Panc1 (cell line): ENCODE measurements at regions not wholly inside any gene's neighbourhood (a gene's known extent, or its start where the extent isn't known, plus 50 kb on each side); places are given as distances from the start of the nearest gene placed in this dataset.

Source experiments
- ATAC-seq: fragments of 200-7000 bp; cut with Tn5 transposase; 2 replicates; pipeline ENCODE4 v1.9.1; 2020; ENCODE audit warnings: mild to moderate bottlenecking, moderate library complexity
- BruUV-seq: library from RNA; stranded (reverse); fragments of 400-500 nt; replicated peaks from 2 replicates; lab custom pipeline; 2021; lab: Mats Ljungman, UMichigan
- CTCF ChIA-PET: fragments of 300-600 bp; sonication (Branson Sonifier 250); formaldehyde crosslinking; loops from one replicate; lab custom pipeline; 2022; ENCODE audit warnings: antibody characterized with exemption; lab: Charles Lee
- POLR2A ChIA-PET: fragments of 300-600 bp; sonication (Branson Sonifier 250); formaldehyde crosslinking; loops from one replicate; lab custom pipeline; 2022; ENCODE audit warnings: antibody characterized with exemption; lab: Charles Lee
- DNase-seq: peaks from one replicate; pipeline ENCODE4 v3.0.0-alpha.2; 2010; ENCODE audit warnings: low read depth, low spot score
- H3K27ac ChIP-seq: 2 replicates; pipeline ENCODE4 v1.5.1; 2011; ENCODE audit warnings: mild to moderate bottlenecking, low read length, inconsistent platforms
- H3K27me3 ChIP-seq: fragments of 200-500 bp; sonication (Bioruptor generic); 2 replicates; pipeline ENCODE4 v1.6.0; 2014; ENCODE audit warnings: low read length, inconsistent platforms; ENCODE audit not compliant: control insufficient read depth, insufficient read depth
- H3K36me3 ChIP-seq: fragments of 200-500 bp; sonication (Bioruptor generic); 2 replicates; pipeline ENCODE4 v1.5.1; 2014; ENCODE audit warnings: inconsistent platforms, mild to moderate bottlenecking, low read length, moderate library complexity; ENCODE audit not compliant: control insufficient read depth, insufficient read depth
- H3K4me1 ChIP-seq: 2 replicates; pipeline ENCODE4 v1.5.1; 2011; ENCODE audit warnings: inconsistent platforms, mild to moderate bottlenecking, low read length, moderate library complexity; ENCODE audit not compliant: control insufficient read depth, insufficient read depth
- H3K4me3 ChIP-seq, 2 experiments: 2 replicates each; pipeline ENCODE4 v1.5.1; 2011 to 2012; ENCODE audit warnings: low read depth in 2 of 2, low read length in 2 of 2, mild to moderate bottlenecking in 2 of 2, inconsistent platforms in 1 of 2, moderate library complexity in 1 of 2
- H3K9me3 ChIP-seq: fragments of 200-500 bp; sonication (Bioruptor generic); 2 replicates; pipeline ENCODE4 v1.5.1; 2014; ENCODE audit warnings: low read depth, mild to moderate bottlenecking, inconsistent platforms, low read length, moderate library complexity; ENCODE audit not compliant: control insufficient read depth, insufficient read depth
- POLR2AphosphoS5 ChIP-seq: IDR thresholded peaks from 2 replicates; pipeline ENCODE4 v1.6.1; 2012; ENCODE audit warnings: mild to moderate bottlenecking, low read depth, low read length, moderate library complexity
- SIN3A ChIP-seq: IDR thresholded peaks from 2 replicates; pipeline ENCODE4 v1.6.1; 2012; ENCODE audit warnings: low read depth, mild to moderate bottlenecking, low read length, moderate library complexity, borderline replicate concordance; ENCODE audit not compliant: insufficient read depth
- TCF7L2 ChIP-seq: IDR thresholded peaks from 2 replicates; pipeline ENCODE4 v1.6.1; 2011; ENCODE audit warnings: mild to moderate bottlenecking, low read depth, low read length, inconsistent platforms
- in situ Hi-C: cut with HindIII; loops from 2 replicates; pipeline ENCODE4 v1.10.0; 2016; ENCODE audit warnings: low sequenced_read_pairs, low pct_unique_long_range_greater_than_20kb
- intact Hi-C: fragments of 100-400 bp; cut with micrococcal nuclease; formaldehyde crosslinking; loops from one replicate; pipeline ENCODE4 v1.10.0; 2022; ENCODE audit not compliant: unreplicated experiment
- TF ChIP-seq, protein P1 (sequence below): fragments of 450-650 bp; IDR thresholded peaks from 2 replicates; pipeline ENCODE4 v1.5.1; 2017; ENCODE audit warnings: mild to moderate bottlenecking
- TF ChIP-seq, protein P2 (sequence below), 2 experiments: IDR thresholded peaks; 2 replicates each; pipeline ENCODE4 v1.6.1; 2011 to 2012; ENCODE audit warnings: low read depth in 2 of 2, control low read depth in 1 of 2, low read length in 1 of 2, mild to moderate bottlenecking in 1 of 2, moderate library complexity in 1 of 2; ENCODE audit not compliant: insufficient read depth in 1 of 2

DNA sequence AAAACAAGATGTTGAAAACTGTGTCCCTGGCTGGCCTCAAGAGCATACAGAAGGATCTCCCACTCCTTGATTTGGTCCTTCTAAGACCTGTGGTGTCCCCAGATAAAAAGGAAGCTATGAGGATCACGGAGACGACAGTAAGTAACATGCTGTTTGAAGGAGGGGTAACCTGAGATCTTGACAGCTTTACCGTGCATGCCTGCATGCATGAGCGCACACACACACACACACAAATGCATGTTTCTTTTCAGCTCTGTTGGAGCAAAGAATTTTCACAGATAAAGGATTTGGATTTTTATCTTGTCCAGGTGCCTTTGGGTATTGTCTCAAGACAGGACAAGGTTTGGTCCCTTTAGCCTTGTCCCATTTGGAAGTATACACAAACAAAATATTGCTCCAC, 411.6 kb upstream of the CCDC196 start:
- no TSS peak for BruUV-seq
- Histone ChIP-seq H3K4me3 (no peak overlapping the region), H3K4me1 (no peaks in the 10 kb centered on the region), H3K36me3 (no peaks in the 10 kb centered on the region), H3K27me3 (peaks cover 4% of the 10 kb centered on the region), H3K9me3 (no peaks in the 10 kb centered on the region), H3K27ac (no peak overlapping the region)
- ChIA-PET CTCF (no interaction called here), POLR2A (no interaction called here)
- ATAC-seq, result no peak
- in situ Hi-C loops (no loop called here), intact Hi-C loops (no loop called here)
- DNase-seq, result no peak
- TF ChIP-seq SIN3A, result no peak
- TF ChIP-seq TCF7L2, result no peak

DNA sequence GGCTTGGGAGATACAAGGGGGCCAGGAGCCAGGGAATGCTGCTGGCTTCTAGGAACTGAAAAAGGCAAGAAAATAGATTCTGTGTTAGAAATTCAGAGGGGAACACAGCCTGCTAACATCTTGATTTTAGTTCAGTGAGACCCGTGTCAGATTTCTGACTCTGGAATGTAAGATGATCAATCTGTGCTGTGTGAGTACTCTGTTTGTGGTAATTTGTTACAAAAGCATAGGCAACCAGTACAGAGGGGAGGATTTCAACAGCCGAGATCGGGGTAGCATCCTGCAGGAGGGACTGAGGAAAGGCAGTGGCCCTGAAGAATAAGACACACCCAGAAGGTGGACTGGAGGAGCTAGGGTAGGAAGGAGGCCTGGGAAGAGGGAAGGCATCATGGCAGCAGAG, 410.0 kb upstream of the CCDC196 start:
- CTCF ChIA-PET, result no interaction called here
- Histone ChIP-seq H3K9me3 (no peaks in the 10 kb centered on the region), H3K27ac (no peak overlapping the region), H3K4me1 (no peaks in the 10 kb centered on the region), H3K27me3 (peaks cover 4% of the 10 kb centered on the region), H3K4me3 (no peak overlapping the region), H3K36me3 (no peaks in the 10 kb centered on the region)
- no peak for DNase-seq
- intact Hi-C loops (no loop called here), in situ Hi-C loops (no loop called here)
- TF ChIP-seq TCF7L2 (no peak), SIN3A (no peak), POLR2AphosphoS5 (no peak)
- TF ChIP-seq, protein P1, sequence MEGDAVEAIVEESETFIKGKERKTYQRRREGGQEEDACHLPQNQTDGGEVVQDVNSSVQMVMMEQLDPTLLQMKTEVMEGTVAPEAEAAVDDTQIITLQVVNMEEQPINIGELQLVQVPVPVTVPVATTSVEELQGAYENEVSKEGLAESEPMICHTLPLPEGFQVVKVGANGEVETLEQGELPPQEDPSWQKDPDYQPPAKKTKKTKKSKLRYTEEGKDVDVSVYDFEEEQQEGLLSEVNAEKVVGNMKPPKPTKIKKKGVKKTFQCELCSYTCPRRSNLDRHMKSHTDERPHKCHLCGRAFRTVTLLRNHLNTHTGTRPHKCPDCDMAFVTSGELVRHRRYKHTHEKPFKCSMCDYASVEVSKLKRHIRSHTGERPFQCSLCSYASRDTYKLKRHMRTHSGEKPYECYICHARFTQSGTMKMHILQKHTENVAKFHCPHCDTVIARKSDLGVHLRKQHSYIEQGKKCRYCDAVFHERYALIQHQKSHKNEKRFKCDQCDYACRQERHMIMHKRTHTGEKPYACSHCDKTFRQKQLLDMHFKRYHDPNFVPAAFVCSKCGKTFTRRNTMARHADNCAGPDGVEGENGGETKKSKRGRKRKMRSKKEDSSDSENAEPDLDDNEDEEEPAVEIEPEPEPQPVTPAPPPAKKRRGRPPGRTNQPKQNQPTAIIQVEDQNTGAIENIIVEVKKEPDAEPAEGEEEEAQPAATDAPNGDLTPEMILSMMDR, result no peak
- TF ChIP-seq, protein P2, sequence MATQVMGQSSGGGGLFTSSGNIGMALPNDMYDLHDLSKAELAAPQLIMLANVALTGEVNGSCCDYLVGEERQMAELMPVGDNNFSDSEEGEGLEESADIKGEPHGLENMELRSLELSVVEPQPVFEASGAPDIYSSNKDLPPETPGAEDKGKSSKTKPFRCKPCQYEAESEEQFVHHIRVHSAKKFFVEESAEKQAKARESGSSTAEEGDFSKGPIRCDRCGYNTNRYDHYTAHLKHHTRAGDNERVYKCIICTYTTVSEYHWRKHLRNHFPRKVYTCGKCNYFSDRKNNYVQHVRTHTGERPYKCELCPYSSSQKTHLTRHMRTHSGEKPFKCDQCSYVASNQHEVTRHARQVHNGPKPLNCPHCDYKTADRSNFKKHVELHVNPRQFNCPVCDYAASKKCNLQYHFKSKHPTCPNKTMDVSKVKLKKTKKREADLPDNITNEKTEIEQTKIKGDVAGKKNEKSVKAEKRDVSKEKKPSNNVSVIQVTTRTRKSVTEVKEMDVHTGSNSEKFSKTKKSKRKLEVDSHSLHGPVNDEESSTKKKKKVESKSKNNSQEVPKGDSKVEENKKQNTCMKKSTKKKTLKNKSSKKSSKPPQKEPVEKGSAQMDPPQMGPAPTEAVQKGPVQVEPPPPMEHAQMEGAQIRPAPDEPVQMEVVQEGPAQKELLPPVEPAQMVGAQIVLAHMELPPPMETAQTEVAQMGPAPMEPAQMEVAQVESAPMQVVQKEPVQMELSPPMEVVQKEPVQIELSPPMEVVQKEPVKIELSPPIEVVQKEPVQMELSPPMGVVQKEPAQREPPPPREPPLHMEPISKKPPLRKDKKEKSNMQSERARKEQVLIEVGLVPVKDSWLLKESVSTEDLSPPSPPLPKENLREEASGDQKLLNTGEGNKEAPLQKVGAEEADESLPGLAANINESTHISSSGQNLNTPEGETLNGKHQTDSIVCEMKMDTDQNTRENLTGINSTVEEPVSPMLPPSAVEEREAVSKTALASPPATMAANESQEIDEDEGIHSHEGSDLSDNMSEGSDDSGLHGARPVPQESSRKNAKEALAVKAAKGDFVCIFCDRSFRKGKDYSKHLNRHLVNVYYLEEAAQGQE (IDR thresholded peaks at IDR 0.05; ENCODE audit: insufficient read depth in 1 of 2, low read depth in 2 of 2, low read length in 1 of 2), result no peak
- ATAC-seq, result no peak
- POLR2A ChIA-PET, result no interaction called here
- no TSS peak for BruUV-seq

DNA sequence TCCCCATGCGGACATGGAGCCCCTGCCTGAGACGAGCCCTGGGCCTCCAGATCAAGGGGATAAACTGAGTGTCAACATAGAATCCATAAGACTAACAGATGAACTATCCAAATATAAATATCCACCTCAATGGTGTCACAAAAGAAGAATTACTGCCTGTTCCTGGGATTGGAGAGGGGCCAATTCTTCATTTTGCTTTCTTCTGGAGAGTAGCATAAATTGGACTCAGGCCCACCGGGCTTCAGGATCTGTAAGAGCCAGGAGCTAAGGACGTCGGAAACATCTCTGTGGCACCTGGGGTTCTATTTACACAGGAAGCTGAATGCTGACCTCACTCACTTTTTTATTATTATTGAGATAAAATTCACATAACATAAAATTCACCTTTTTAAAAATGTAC, 408.2 kb upstream of the CCDC196 start:
- DNase-seq (no peak), ATAC-seq (no peak)
- Histone ChIP-seq H3K27ac (no peak overlapping the region), H3K36me3 (no peaks in the 10 kb centered on the region), H3K9me3 (no peaks in the 10 kb centered on the region), H3K4me3 (no peak overlapping the region), H3K27me3 (peaks cover 2% of the 10 kb centered on the region), H3K4me1 (no peaks in the 10 kb centered on the region)
- intact Hi-C loops, result no loop called here
- CTCF ChIA-PET, result no interaction called here
- no TSS peak for BruUV-seq
- POLR2A ChIA-PET, result no interaction called here
- in situ Hi-C loops, result no loop called here
- TF ChIP-seq SIN3A (no peak), TCF7L2 (no peak)
